GM12878 (cell line): ENCODE measurements at regions not wholly inside any gene's neighbourhood (a gene's known extent, or its start where the extent isn't known, plus 50 kb on each side); places are given as distances from the start of the nearest gene placed in this dataset.
A peak's percentile ranks its signal among the peaks of the same experiment; 100 is the strongest.

Experiments
- BRCA1 ChIP-seq: IDR thresholded peaks from 2 replicates; pipeline ENCODE4 v1.6.1; 2011; ENCODE audit warnings: low read depth, low read length, improper control_type of control experiment
- CBFB ChIP-seq: IDR thresholded peaks from 2 replicates; pipeline ENCODE4 v1.6.1; 2016; ENCODE audit warnings: antibody characterized with exemption, low read depth
- CHD4 ChIP-seq: fragments of 200-600 bp; sonication (generic); IDR thresholded peaks from 2 replicates; pipeline ENCODE4 v1.6.1; 2016; ENCODE audit warnings: mild to moderate bottlenecking
- CREM ChIP-seq: IDR thresholded peaks from 2 replicates; pipeline ENCODE4 v1.6.1; 2014; ENCODE audit warnings: antibody characterized with exemption, low read depth
- E2F8 ChIP-seq: fragments of 450-650 bp; IDR thresholded peaks from 2 replicates; pipeline ENCODE4 v1.6.1; 2018; ENCODE audit warnings: mild to moderate bottlenecking, low read depth, moderate library complexity; ENCODE audit not compliant: partially characterized antibody
- EP300 ChIP-seq, 2 experiments: fragments of 150-350 bp in 1 of 2; IDR thresholded peaks; 2 replicates each; pipeline ENCODE4 v1.6.1; 2011 to 2012; ENCODE audit warnings: low read depth in 2 of 2, low read length in 2 of 2, borderline replicate concordance in 1 of 2, improper control_type of control experiment in 1 of 2, inconsistent platforms in 1 of 2; ENCODE audit not compliant: control insufficient read depth in 1 of 2
- HDAC6 ChIP-seq: fragments of 200-600 bp; sonication (generic); IDR thresholded peaks from one replicate; pipeline ENCODE4 v1.8.0; 2017; ENCODE audit warnings: antibody characterized with exemption; ENCODE audit not compliant: unreplicated experiment
- IRF4 ChIP-seq: IDR thresholded peaks from 2 replicates; pipeline ENCODE4 v1.6.1; 2011; ENCODE audit warnings: low read depth, low read length
- JUNB ChIP-seq: IDR thresholded peaks from 2 replicates; pipeline ENCODE4 v1.6.1; 2016; ENCODE audit warnings: antibody characterized with exemption, mild to moderate bottlenecking
- NR2C1 ChIP-seq: fragments of 450-650 bp; IDR thresholded peaks from 2 replicates; pipeline ENCODE4 v1.6.1; 2017; ENCODE audit warnings: antibody characterized with exemption, mild to moderate bottlenecking, moderate library complexity
- PRDM15 ChIP-seq: fragments of 450-650 bp; formaldehyde crosslinking; IDR thresholded peaks from 2 replicates; pipeline ENCODE4 v1.4.0; 2020; ENCODE audit warnings: mild to moderate bottlenecking, moderate library complexity
- RBBP5 ChIP-seq: fragments of 200-600 bp; sonication (generic); conservative IDR thresholded peaks from 2 replicates; pipeline ENCODE4 v1.6.1; 2016
- RFX5 ChIP-seq: IDR thresholded peaks from 2 replicates; pipeline ENCODE4 v1.6.1; 2011; ENCODE audit warnings: low read depth, low read length, improper control_type of control experiment
- SMAD5 ChIP-seq: IDR thresholded peaks from 2 replicates; pipeline ENCODE4 v1.6.1; 2016; ENCODE audit warnings: antibody characterized with exemption, low read depth
- SMARCA5 ChIP-seq: fragments of 450-650 bp; IDR thresholded peaks from 2 replicates; pipeline ENCODE4 v1.6.1; 2017; ENCODE audit warnings: mild to moderate bottlenecking
- ZNF24 ChIP-seq: fragments of 450-650 bp; IDR thresholded peaks from 2 replicates; pipeline ENCODE4 v1.6.1; 2017; ENCODE audit warnings: antibody characterized with exemption, mild to moderate bottlenecking
- TF ChIP-seq, protein P1 (sequence below): IDR thresholded peaks from 2 replicates; pipeline ENCODE4 v1.6.1; 2011; ENCODE audit warnings: mild to moderate bottlenecking, low read depth, low read length, moderate library complexity; ENCODE audit not compliant: insufficient replicate concordance
- TF ChIP-seq, protein P2 (sequence below): fragments of 450-650 bp; IDR thresholded peaks from 2 replicates; pipeline ENCODE4 v1.6.1; 2018; ENCODE audit warnings: borderline replicate concordance, mild to moderate bottlenecking; ENCODE audit not compliant: partially characterized antibody

DNA sequence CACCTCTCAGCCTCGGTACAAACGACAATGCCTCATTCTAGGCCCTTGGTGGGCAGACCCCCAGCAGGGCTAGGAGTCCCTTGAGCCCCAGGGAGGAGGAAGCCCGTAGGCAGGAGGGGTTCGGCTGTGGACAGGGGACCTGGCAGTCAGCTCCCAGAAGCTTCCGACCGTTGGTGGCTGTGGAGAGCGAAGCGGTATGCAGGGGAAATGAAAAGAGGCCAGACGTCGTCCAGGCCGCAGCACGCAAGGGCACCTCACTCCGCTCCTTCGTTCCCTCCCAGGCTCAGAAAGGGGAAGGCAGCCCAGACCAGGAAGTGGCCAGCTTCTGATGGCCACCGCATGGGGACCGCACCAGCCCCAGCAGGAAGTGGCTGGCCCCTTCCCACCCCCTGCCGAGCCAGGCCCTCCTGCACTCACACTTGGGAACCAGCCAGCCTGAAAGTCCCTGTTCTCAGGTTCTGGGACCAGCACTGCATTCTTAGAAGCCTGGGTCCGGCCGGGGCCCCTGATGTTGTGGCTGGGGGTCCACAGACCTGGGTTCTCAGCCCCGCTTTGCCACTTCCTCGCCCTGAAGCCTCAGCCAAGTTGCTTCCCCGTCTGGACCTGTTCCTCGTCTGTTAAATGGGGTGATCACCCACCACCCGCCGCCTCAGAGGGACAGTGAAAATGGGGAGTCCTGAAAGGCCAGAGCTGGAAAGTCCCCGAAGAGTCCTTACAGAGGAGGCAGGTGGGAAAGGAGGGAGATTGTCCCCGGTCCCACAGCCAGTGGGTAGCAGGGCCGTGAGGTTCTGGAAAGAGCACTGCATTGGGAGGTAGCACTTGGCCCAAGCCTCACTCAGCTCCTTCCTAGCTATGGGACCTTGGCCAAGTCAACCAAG lies 104.0 kb upstream of the RUNX3 start (continued):
- no peak for TF ChIP-seq E2F8
- TF ChIP-seq ZNF24: peak; percentile 62; the same call in 1 of the 2 replicates
- no peak for TF ChIP-seq CHD4
- TF ChIP-seq CBFB: peak; percentile 92
- TF ChIP-seq, protein P1, sequence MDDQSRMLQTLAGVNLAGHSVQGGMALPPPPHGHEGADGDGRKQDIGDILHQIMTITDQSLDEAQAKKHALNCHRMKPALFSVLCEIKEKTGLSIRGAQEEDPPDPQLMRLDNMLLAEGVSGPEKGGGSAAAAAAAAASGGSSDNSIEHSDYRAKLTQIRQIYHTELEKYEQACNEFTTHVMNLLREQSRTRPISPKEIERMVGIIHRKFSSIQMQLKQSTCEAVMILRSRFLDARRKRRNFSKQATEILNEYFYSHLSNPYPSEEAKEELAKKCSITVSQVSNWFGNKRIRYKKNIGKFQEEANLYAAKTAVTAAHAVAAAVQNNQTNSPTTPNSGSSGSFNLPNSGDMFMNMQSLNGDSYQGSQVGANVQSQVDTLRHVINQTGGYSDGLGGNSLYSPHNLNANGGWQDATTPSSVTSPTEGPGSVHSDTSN: peak; percentile 3
- TF ChIP-seq BRCA1: no peak
- TF ChIP-seq IRF4: peak; percentile 37
- TF ChIP-seq PRDM15 (CRISPR knock-in tag): no peak
- TF ChIP-seq EP300 (IDR thresholded peaks at IDR 0.05; ENCODE audit: borderline replicate concordance in 1 of 2, control insufficient read depth in 1 of 2, low read depth in 2 of 2, low read length in 2 of 2): peak in 1 of 2 experiments; percentile 79; a peak in 2 of 4 replicates
- TF ChIP-seq CREM: peak; percentile 64
- TF ChIP-seq HDAC6: no peak
- no peak for TF ChIP-seq RBBP5
- TF ChIP-seq, protein P2, sequence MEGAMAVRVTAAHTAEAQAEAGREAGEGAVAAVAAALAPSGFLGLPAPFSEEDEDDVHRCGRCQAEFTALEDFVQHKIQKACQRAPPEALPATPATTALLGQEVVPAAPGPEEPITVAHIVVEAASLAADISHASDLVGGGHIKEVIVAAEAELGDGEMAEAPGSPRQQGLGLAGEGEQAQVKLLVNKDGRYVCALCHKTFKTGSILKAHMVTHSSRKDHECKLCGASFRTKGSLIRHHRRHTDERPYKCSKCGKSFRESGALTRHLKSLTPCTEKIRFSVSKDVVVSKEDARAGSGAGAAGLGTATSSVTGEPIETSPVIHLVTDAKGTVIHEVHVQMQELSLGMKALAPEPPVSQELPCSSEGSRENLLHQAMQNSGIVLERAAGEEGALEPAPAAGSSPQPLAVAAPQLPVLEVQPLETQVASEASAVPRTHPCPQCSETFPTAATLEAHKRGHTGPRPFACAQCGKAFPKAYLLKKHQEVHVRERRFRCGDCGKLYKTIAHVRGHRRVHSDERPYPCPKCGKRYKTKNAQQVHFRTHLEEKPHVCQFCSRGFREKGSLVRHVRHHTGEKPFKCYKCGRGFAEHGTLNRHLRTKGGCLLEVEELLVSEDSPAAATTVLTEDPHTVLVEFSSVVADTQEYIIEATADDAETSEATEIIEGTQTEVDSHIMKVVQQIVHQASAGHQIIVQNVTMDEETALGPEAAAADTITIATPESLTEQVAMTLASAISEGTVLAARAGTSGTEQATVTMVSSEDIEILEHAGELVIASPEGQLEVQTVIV: peak; percentile 82
- TF ChIP-seq SMARCA5: peak; percentile 51; the same call in 1 of the 2 replicates
- no peak for TF ChIP-seq RFX5
- TF ChIP-seq SMAD5: 0 out of 2 replicates have a peak, but pooled peaks have one; percentile 30
- TF ChIP-seq NR2C1: no peak
- TF ChIP-seq JUNB: no peak
